Activated CD8-positive, alpha-beta T cell treated with anti-CD3 and anti-CD28 coated beads, Interleukin-2, amount 10 ng/mL, durations not matched to agents 7 days and 5 days (primary cell): ENCODE measurements at regions not wholly inside any gene's neighbourhood (a gene's known extent, or its start where the extent isn't known, plus 50 kb on each side); places are given as distances from the start of the nearest gene placed in this dataset.

Source experiments
- ATAC-seq: fragments of 150-1000 bp; cut with Tn5 transposase; one replicate; pipeline ENCODE4 v1.10.0; 2021; ENCODE audit warnings: moderate library complexity
- CTCF ChIA-PET: fragments of 350-600 bp; sonication (Branson Sonifier 250); formaldehyde crosslinking; loops from one replicate; lab custom pipeline; 2021; ENCODE audit warnings: antibody characterized with exemption; lab: Charles Lee
- POLR2A ChIA-PET: fragments of 350-600 bp; sonication (Branson Sonifier 250); formaldehyde crosslinking; loops from one replicate; lab custom pipeline; 2021; ENCODE audit warnings: antibody characterized with exemption; lab: Charles Lee
- DNase-seq: peaks from one replicate; pipeline ENCODE4 v3.0.0-alpha.2; 2020
- H3K27ac Mint-ChIP-seq: one replicate; pipeline ENCODE4 v1.8.0; 2021; ENCODE audit warnings: mild to moderate bottlenecking, mixed read lengths
- H3K27me3 Mint-ChIP-seq: one replicate; pipeline ENCODE4 v1.8.0; 2021; ENCODE audit warnings: low read depth, mixed read lengths
- H3K36me3 Mint-ChIP-seq: one replicate; pipeline ENCODE4 v1.8.0; 2021; ENCODE audit warnings: low read depth, mixed read lengths
- H3K4me1 Mint-ChIP-seq: one replicate; pipeline ENCODE4 v1.8.0; 2021; ENCODE audit warnings: low read depth, mixed read lengths
- H3K4me3 Mint-ChIP-seq: one replicate; pipeline ENCODE4 v1.8.0; 2021; ENCODE audit warnings: mild to moderate bottlenecking, mixed read lengths
- H3K9me3 Mint-ChIP-seq: one replicate; pipeline ENCODE4 v1.8.0; 2022; ENCODE audit warnings: mixed read lengths; ENCODE audit not compliant: insufficient read depth

- ChIA-PET POLR2A (no interaction called here), CTCF (interaction anchor here (1.2 kb wide), 1 partner anchor 798 kb away, joined by 3 read pairs; no protein-coding TSS in a partner anchor)
- Mint-ChIP-seq H3K27ac (no peak overlapping the region), H3K27me3 (no peaks in the 10 kb centered on the region), H3K4me3 (no peak overlapping the region), H3K36me3 (no peaks in the 10 kb centered on the region), H3K4me1 (no peaks in the 10 kb centered on the region), H3K9me3 (no peaks in the 10 kb centered on the region)
- no peak for DNase-seq
- ATAC-seq = no peak
Observed at GRCh38 chr3:22089284-22089683, 338.3 kb upstream of the ZNF385D start.

- Mint-ChIP-seq H3K4me3 (no peak overlapping the region), H3K27me3 (no peaks in the 10 kb centered on the region), H3K27ac (no peak overlapping the region), H3K9me3 (no peaks in the 10 kb centered on the region), H3K4me1 (no peaks in the 10 kb centered on the region), H3K36me3 (no peaks in the 10 kb centered on the region)
- DNase-seq (no peak), ATAC-seq (no peak)
- CTCF ChIA-PET = no interaction called here
- POLR2A ChIA-PET = no interaction called here
Observed at GRCh38 chr3:22091329-22091728, 340.3 kb upstream of the ZNF385D start.

- no peak for ATAC-seq
- H3K36me3 Mint-ChIP-seq = no peaks in the 10 kb centered on the region
- no peak overlapping the region for H3K27ac Mint-ChIP-seq
- no peaks in the 10 kb centered on the region for H3K9me3 Mint-ChIP-seq
- H3K4me3 Mint-ChIP-seq = no peak overlapping the region
- no peak for DNase-seq
- H3K4me1 Mint-ChIP-seq = no peaks in the 10 kb centered on the region
- ChIA-PET CTCF (no interaction called here), POLR2A (no interaction called here)
- no peaks in the 10 kb centered on the region for H3K27me3 Mint-ChIP-seq
Observed at GRCh38 chr3:22098021-22098420, 347.0 kb upstream of the ZNF385D start.

GRCh38 chr3:22101351-22101750, 350.3 kb upstream of the ZNF385D start:
- Mint-ChIP-seq H3K4me1 (no peaks in the 10 kb centered on the region), H3K27ac (no peak overlapping the region), H3K4me3 (no peak overlapping the region), H3K27me3 (no peaks in the 10 kb centered on the region), H3K9me3 (no peaks in the 10 kb centered on the region), H3K36me3 (no peaks in the 10 kb centered on the region)
- ATAC-seq (no peak), DNase-seq (no peak)
- ChIA-PET CTCF (no interaction called here), POLR2A (no interaction called here)

- ATAC-seq = no peak
- CTCF ChIA-PET = no interaction called here
- POLR2A ChIA-PET = no interaction called here
Observed at GRCh38 chr3:22101811-22102210, 350.8 kb upstream of the ZNF385D start.

GRCh38 chr3:22103423-22103822, 352.4 kb upstream of the ZNF385D start:
- H3K27ac Mint-ChIP-seq = no peak overlapping the region
- H3K4me3 Mint-ChIP-seq = no peak overlapping the region
- no peaks in the 10 kb centered on the region for H3K36me3 Mint-ChIP-seq
- ChIA-PET POLR2A (no interaction called here), CTCF (no interaction called here)
- no peaks in the 10 kb centered on the region for H3K9me3 Mint-ChIP-seq
- ATAC-seq (no peak), DNase-seq (no peak)
- no peaks in the 10 kb centered on the region for H3K4me1 Mint-ChIP-seq
- no peaks in the 10 kb centered on the region for H3K27me3 Mint-ChIP-seq

More at GRCh38 chr3:22101811-22102210, 350.8 kb upstream of the ZNF385D start:
- Mint-ChIP-seq H3K27ac (no peak overlapping the region), H3K4me3 (no peak overlapping the region), H3K27me3 (no peaks in the 10 kb centered on the region), H3K36me3 (no peaks in the 10 kb centered on the region), H3K4me1 (no peaks in the 10 kb centered on the region), H3K9me3 (no peaks in the 10 kb centered on the region)
- no peak for DNase-seq

- ChIA-PET POLR2A (no interaction called here), CTCF (no interaction called here)
- Mint-ChIP-seq H3K36me3 (no peaks in the 10 kb centered on the region), H3K27ac (no peak overlapping the region), H3K4me1 (no peaks in the 10 kb centered on the region), H3K9me3 (no peaks in the 10 kb centered on the region), H3K4me3 (no peak overlapping the region), H3K27me3 (no peaks in the 10 kb centered on the region)
- DNase-seq (no peak), ATAC-seq (no peak)
Observed at GRCh38 chr3:22106213-22106896, 355.3 kb upstream of the ZNF385D start.

- Mint-ChIP-seq H3K4me3 (no peak overlapping the region), H3K4me1 (no peaks in the 10 kb centered on the region), H3K9me3 (no peaks in the 10 kb centered on the region), H3K36me3 (no peaks in the 10 kb centered on the region), H3K27ac (no peak overlapping the region), H3K27me3 (no peaks in the 10 kb centered on the region)
- ChIA-PET CTCF (no interaction called here), POLR2A (no interaction called here)
- DNase-seq (no peak), ATAC-seq (no peak)
Observed at GRCh38 chr3:22111226-22111625, 360.2 kb upstream of the ZNF385D start.

- Mint-ChIP-seq H3K4me1 (no peaks in the 10 kb centered on the region), H3K4me3 (no peak overlapping the region), H3K27me3 (no peaks in the 10 kb centered on the region), H3K27ac (no peak overlapping the region), H3K36me3 (no peaks in the 10 kb centered on the region), H3K9me3 (no peaks in the 10 kb centered on the region)
- ChIA-PET CTCF (no interaction called here), POLR2A (no interaction called here)
- ATAC-seq (no peak), DNase-seq (no peak)
Observed at GRCh38 chr3:22113453-22113852, 362.4 kb upstream of the ZNF385D start.

- no peaks in the 10 kb centered on the region for H3K4me1 Mint-ChIP-seq
- no peak for DNase-seq
- ChIA-PET CTCF (no interaction called here), POLR2A (no interaction called here)
- no peak overlapping the region for H3K27ac Mint-ChIP-seq
- H3K36me3 Mint-ChIP-seq = no peaks in the 10 kb centered on the region
- no peaks in the 10 kb centered on the region for H3K27me3 Mint-ChIP-seq
- no peak overlapping the region for H3K4me3 Mint-ChIP-seq
- H3K9me3 Mint-ChIP-seq = no peaks in the 10 kb centered on the region
- no peak for ATAC-seq
Observed at GRCh38 chr3:22115581-22115980, 364.6 kb upstream of the ZNF385D start.

- no peaks in the 10 kb centered on the region for H3K36me3 Mint-ChIP-seq
- H3K27ac Mint-ChIP-seq = no peak overlapping the region
- no peak for ATAC-seq
- ChIA-PET POLR2A (no interaction called here), CTCF (interaction anchor here (1.2 kb wide), 1 partner anchor 29 kb away, joined by 4 read pairs; no protein-coding TSS in a partner anchor)
- no peak for DNase-seq
- no peaks in the 10 kb centered on the region for H3K27me3 Mint-ChIP-seq
- H3K4me1 Mint-ChIP-seq = no peaks in the 10 kb centered on the region
- H3K9me3 Mint-ChIP-seq = no peaks in the 10 kb centered on the region
- no peak overlapping the region for H3K4me3 Mint-ChIP-seq
Observed at GRCh38 chr3:22117091-22117490, 366.1 kb upstream of the ZNF385D start.

- ATAC-seq (no peak), DNase-seq (no peak)
- no peak overlapping the region for H3K4me3 Mint-ChIP-seq
- CTCF ChIA-PET = no interaction called here
- no peaks in the 10 kb centered on the region for H3K27me3 Mint-ChIP-seq
- POLR2A ChIA-PET = no interaction called here
- H3K36me3 Mint-ChIP-seq = no peaks in the 10 kb centered on the region
- H3K4me1 Mint-ChIP-seq = no peaks in the 10 kb centered on the region
- H3K9me3 Mint-ChIP-seq = no peaks in the 10 kb centered on the region
- H3K27ac Mint-ChIP-seq = no peak overlapping the region
Observed at GRCh38 chr3:22117751-22118346, 366.8 kb upstream of the ZNF385D start.
